Activated T-cell treated with anti-CD3 and anti-CD28 coated beads, Interleukin-2, amount 50 U/mL, for 1 hour (primary cell): ENCODE measurements at regions not wholly inside any gene's neighbourhood (a gene's known extent, or its start where the extent isn't known, plus 50 kb on each side); places are given as distances from the start of the nearest gene placed in this dataset.
"Not testable (repeated sequence)": the region's sequence is repeated elsewhere in the genome, so short reads cannot be mapped to it uniquely, and the experiment has no call there.

Source experiments
- DNase-seq: peaks from one replicate; pipeline ENCODE4 v3.0.0-alpha.2; 2020

- DNase-seq = no peak
Observed at GRCh38 chr4:58359590-58359989, 1249.4 kb upstream of the IGFBP7 start.

GRCh38 chr4:58357947-58358346, 1247.8 kb upstream of the IGFBP7 start:
- no peak for DNase-seq

DNA sequence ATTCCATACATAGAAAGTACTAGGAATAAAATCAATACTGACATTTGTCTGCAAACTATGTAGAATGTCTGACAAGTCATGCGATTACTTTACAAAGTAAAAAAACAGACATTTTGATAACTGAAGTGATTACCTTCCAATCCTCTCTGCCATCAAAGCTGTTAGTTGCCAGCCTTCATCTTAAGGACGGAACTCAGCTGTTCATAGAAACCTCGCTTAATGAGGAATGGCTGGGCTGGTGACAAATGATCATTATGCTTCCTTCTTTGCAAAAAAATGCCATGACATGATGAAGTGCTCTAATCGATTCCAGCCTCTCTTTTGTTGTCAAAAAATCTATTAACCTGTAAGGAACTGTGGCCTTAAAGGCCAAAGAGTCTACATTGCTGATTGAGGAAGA, 1214.9 kb upstream of the IGFBP7 start:
- DNase-seq = no peak

DNA sequence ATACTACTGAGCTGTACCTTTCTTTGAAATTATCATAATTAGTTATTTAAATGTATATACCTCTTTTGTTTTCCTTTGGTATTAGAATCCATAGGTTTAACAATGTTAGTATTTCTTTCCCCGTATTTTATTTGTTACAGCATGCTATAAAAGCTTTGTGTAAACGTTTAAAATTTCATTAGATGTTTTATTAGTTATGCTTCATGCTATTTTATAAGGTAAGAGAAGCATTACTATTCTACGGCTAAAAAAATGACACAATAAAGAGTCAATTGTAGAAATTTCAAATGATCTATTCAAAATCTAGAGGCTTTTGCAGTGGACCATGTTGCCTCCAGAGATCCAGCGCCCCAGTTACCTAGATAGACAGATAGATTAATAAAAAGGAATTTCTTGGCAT, 1203.3 kb upstream of the IGFBP7 start:
- no peak for DNase-seq

DNA sequence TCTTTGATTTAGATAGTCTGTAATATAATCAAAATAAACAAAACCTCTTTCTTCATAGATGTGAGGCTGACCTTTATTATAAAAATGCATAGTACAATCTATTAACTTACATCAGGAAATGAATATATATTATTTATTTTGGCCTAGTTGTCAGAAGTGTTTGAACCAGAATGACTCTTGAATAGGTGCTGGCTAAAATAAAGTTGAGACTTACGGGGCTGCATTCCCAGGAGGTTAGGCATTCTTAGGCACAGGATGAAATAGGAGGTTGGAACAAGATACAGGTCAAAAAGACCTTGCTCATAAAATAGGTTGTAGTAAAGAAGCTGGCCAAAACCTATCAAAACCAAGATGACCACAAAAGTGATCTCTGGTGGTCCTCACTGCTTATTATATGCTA, 1193.3 kb upstream of the IGFBP7 start:
- no peak for DNase-seq

DNA sequence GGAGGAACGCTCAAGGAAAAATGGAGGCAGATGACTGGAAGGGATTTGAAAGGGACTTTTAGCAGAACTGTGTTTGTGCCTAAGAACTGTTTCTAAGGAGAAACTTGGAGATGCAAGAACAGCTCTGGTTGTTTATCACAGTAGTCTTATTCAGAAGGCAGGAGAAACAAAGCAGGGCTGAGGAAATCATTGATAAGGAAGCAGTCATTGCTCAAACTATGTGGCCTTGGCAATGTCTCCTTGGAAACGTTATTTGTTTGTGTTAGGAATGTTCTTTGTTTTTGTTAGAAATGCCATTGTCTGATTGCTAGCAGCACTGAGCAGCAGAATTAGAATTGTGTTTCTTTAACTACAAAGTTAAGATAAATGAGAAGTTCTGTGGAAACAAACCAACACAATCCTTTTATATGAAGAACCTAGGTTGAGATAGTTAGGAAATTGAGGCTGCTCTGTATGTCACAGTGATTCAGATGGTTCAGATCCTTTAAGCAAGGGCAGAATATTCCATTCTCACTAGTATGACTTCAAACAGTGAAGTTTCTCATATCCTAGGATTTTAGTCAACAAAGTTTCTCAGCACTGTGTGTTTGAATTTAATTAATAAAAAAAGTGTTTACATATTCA, 1191.3 kb upstream of the IGFBP7 start:
- no peak for DNase-seq

GRCh38 chr4:58286335-58286734, 1176.2 kb upstream of the IGFBP7 start:
- no peak for DNase-seq

- DNase-seq = not testable (repeated sequence)
Observed at GRCh38 chr4:58280928-58281327, 1170.7 kb upstream of the IGFBP7 start.

DNA sequence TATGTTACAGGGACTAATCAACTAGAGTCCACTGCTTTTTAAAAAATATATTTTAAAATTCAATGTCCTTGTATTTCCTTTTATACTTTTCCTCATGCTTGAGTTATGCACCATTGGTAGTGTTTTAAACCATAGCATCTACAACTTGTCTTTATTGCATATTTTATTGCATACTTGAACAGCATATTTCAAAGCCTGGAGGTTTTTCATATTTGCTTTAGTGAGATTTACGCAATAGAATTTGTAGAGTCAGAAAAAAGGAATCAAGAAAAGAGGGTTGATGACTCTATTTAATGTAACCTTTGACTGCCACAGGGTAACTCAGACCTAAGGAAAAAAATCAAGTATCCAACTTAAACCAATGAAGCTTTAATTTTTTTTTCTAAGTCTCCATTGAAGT, 1165.7 kb upstream of the IGFBP7 start:
- DNase-seq = no peak

DNA sequence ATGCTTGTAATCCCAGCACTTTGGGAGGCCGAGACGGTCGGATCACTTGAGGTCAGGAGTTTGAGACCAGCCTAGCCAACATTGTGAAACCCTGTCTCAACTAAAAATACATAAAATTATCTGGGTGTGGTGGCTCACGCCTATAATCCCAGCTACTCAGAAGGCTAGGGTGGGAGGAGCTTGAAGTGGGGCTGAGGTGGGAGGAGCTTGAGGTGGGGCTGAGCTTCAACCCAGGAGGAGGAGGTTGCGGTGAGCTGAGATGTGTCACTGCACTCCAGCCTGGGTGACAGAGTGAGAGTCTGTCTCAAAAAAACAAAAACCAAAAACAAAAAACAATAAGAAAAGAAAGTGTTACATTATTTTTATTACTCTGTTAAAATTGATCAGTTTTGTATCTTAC, 1164.4 kb upstream of the IGFBP7 start:
- DNase-seq = no peak

GRCh38 chr4:58272311-58272710, 1162.1 kb upstream of the IGFBP7 start:
- no peak for DNase-seq

DNA sequence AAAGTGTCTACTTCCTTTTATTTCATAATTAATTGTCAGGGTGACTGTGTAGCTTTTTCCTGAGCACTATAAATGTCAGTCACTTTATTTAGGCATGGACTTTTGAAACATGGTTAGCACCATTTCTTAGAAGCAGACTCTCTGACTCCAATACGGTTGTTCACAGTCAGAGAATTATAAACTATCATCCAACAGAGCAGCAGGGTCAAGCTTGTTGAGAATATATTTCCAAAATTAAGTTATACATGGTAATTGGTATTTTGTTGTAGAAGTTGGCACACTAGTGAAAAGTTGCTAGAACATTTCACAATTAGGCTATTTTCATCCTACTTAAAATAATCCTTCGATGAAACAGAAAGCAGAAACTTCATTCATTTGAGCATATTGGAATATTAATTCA, 1155.5 kb upstream of the IGFBP7 start:
- DNase-seq = no peak

DNA sequence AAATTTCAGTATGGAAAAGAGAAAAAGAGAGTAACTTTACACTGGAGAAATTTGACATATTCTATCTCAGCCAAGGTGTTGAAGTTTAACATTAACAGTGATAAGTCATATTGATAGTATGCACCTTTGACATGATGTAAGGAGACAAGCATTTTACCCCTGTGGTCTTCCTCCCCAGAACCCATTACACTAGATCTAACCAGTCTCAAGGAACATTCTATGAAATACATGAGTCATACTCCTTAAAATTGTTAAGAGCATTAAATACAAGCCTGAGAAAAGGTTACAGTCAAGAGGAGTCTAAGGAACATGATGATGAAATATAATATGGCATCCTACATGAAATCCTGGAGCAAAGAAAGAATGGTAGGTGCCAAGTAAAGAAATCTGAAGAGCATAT, 1151.3 kb upstream of the IGFBP7 start:
- DNase-seq = no peak

GRCh38 chr4:58254291-58254690, 1144.1 kb upstream of the IGFBP7 start:
- DNase-seq = no peak

- DNase-seq = no peak
Observed at GRCh38 chr4:58252656-58253055, 1142.5 kb upstream of the IGFBP7 start.

- DNase-seq = no peak
Observed at GRCh38 chr4:58247792-58248191, 1137.6 kb upstream of the IGFBP7 start.

GRCh38 chr4:58225460-58225859, 1115.3 kb upstream of the IGFBP7 start:
- no peak for DNase-seq

DNA sequence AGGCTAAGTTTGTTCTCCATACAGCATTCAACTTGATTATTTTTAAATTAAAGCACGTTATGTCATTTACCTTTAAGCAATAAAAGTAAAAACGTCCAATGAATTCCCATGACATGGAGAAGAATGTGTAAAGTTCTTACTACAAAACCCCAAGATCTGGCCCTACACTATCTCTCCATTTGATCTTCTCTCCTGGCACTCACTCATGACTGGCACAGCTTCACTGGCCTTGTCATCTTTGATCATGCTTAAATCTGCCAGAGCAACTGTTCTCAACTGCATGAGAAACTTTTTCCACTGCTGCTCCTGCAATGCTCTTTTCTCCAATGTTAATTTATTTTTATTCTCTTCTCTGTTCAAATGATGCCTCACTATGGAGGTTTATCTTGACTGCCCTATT, 1109.0 kb upstream of the IGFBP7 start:
- no peak for DNase-seq

GRCh38 chr4:58216461-58216860, 1106.3 kb upstream of the IGFBP7 start:
- DNase-seq = no peak

GRCh38 chr4:58214376-58214775, 1104.2 kb upstream of the IGFBP7 start:
- DNase-seq = no peak

- DNase-seq = no peak
Observed at GRCh38 chr4:58209551-58209950, 1099.4 kb upstream of the IGFBP7 start.

- DNase-seq = no peak
Observed at GRCh38 chr4:58209001-58209400, 1098.8 kb upstream of the IGFBP7 start.

DNA sequence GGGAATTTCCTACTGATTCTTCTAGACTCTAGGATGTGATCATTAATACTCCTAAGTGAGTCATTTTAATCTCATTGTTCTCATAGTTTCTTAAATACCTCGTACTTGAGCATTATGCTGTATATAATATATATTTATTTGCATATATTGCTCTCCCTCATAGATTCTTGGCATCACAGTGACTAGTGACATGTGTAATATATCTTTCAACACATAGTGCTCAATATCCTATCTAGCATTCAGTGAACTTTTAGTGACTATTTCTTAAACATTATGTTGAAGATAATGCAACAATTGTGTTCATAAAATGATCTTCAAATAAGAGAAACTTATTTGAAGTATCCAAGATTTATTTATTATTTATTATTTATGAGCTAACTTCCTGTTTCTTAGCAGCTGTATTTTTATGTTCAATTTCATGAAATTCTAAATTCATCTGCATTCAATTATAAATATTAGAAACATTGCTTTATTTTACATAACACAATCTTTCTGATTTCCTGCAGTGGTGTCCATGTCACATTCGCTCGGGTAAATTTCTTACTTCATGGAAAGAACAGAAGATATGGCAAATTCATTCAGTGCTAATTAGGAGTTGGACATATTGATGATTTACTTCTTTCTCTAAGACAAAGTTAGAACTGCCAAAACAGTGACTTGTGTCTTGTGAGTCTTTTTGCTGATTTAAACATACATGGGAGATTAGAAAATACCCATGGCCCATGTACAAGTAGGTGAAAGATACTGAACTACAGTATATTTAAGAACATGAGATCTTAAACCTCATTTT, 1095.5 kb upstream of the IGFBP7 start:
- DNase-seq = no peak

DNA sequence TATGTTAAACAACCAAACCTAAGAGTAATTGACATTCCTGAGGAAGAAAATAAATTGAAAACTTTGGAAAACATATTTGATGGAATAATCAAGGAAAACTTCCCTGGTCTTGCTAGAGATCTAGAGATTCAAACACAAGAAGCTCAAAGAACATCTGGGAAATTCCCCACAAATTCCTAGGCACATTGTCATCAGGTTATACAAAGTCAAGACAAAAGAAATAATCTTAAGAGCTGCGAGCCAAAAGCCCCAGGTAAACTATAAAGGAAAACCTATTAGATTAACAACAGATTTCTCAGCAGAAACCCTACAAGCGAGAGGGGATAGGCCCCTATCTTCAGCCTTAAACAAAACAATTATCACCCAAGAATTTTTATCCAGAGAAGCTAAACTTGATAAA, 1082.0 kb upstream of the IGFBP7 start:
- DNase-seq = no peak

DNA sequence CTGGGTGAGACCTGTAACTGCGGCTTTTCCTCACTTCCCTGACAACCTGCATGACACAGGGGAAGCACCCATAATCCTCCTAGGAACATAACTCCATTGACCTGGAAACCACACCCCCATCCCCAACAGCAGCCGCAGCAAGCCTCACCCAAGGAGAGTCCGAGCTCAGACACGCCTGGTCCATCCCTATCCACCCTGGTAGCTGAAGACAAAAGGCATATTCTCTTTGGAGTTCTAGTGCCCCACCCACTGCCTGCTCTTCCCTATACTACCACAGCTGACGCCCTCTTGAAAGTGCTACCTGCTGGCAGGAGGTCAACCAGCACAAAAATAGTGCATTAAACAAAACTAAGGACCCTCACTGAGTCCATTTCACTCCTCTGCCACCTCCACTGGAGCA, 1080.9 kb upstream of the IGFBP7 start:
- DNase-seq = no peak
